HEK293 (cell line): ENCODE measurements at regions not wholly inside any gene's neighbourhood (a gene's known extent, or its start where the extent isn't known, plus 50 kb on each side); places are given as distances from the start of the nearest gene placed in this dataset.

Experiments used
- CTCF ChIA-PET: fragments of 350-600 bp; formaldehyde crosslinking; extraction: SDS; loops from one replicate; lab custom pipeline; 2021; ENCODE audit warnings: antibody characterized with exemption; lab: Yijun Ruan, JAX
- POLR2A ChIA-PET: fragments of 300-600 bp; formaldehyde crosslinking; extraction: SDS; loops from one replicate; lab custom pipeline; 2020; ENCODE audit warnings: antibody characterized with exemption, inconsistent platforms; lab: Yijun Ruan, JAX
- H3K27ac ChIP-seq: fragments of 200-500 bp; sonication (Bioruptor generic); 2 replicates; pipeline ENCODE4 v1.5.1; 2014; ENCODE audit warnings: low read depth, low read length, control low read depth, inconsistent platforms; ENCODE audit errors: extremely low read depth
- H3K36me3 ChIP-seq, 2 experiments: fragments of 200-500 bp in 1 of 2; sonication (Bioruptor generic) in 1 of 2; 1 replicate in 1 of 2; 2 replicates in 1 of 2; pipeline ENCODE4 v1.5.1; 2014 to 2017; ENCODE audit warnings: inconsistent platforms in 2 of 2, low read length in 2 of 2; ENCODE audit not compliant: control insufficient read depth in 2 of 2, insufficient read depth in 1 of 2
- H3K4me1 ChIP-seq: fragments of 200-500 bp; sonication (Bioruptor generic); 2 replicates; pipeline ENCODE4 v1.5.1; 2014; ENCODE audit warnings: mild to moderate bottlenecking, low read length, inconsistent platforms; ENCODE audit not compliant: control insufficient read depth, insufficient read depth
- H3K4me3 ChIP-seq: 2 replicates; pipeline ENCODE4 v1.5.1; 2011; ENCODE audit warnings: low read depth, mild to moderate bottlenecking, control low read depth, low read length, moderate library complexity
- H3K9me3 ChIP-seq: fragments of 200-500 bp; sonication (Bioruptor generic); 2 replicates; pipeline ENCODE4 v1.5.1; 2014; ENCODE audit warnings: low read depth, low read length, inconsistent platforms; ENCODE audit not compliant: control insufficient read depth, insufficient read depth
- GFI1B ChIP-seq: fragments of 450-650 bp; formaldehyde crosslinking; IDR thresholded peaks from 2 replicates; pipeline ENCODE4 v1.5.1; 2016; ENCODE audit warnings: missing biosample characterization, missing genetic modification characterization
- ZFHX2 ChIP-seq: fragments of 450-650 bp; formaldehyde crosslinking; conservative IDR thresholded peaks from 2 replicates; pipeline ENCODE4 v1.5.1; 2016; ENCODE audit warnings: missing biosample characterization, missing genetic modification characterization
- ZFP37 ChIP-seq: fragments of 450-650 bp; formaldehyde crosslinking; IDR thresholded peaks from 2 replicates; pipeline ENCODE4 v1.5.1; 2016; ENCODE audit warnings: missing biosample characterization, missing genetic modification characterization
- ZFP41 ChIP-seq: fragments of 450-650 bp; formaldehyde crosslinking; IDR thresholded peaks from 2 replicates; pipeline ENCODE4 v1.5.1; 2016; ENCODE audit warnings: missing biosample characterization, missing genetic modification characterization, borderline replicate concordance
- ZNF138 ChIP-seq: fragments of 450-650 bp; formaldehyde crosslinking; IDR thresholded peaks from 2 replicates; pipeline ENCODE4 v1.5.1; 2016; ENCODE audit warnings: missing biosample characterization, missing genetic modification characterization, borderline replicate concordance
- ZNF211 ChIP-seq: fragments of 450-650 bp; formaldehyde crosslinking; IDR thresholded peaks from 2 replicates; pipeline ENCODE4 v1.5.1; 2016; ENCODE audit warnings: low read depth, missing biosample characterization, missing genetic modification characterization
- ZNF302 ChIP-seq: fragments of 450-650 bp; formaldehyde crosslinking; IDR thresholded peaks from 2 replicates; pipeline ENCODE4 v1.5.1; 2016; ENCODE audit warnings: missing biosample characterization, missing genetic modification characterization, low read depth
- ZNF473 ChIP-seq: fragments of 450-650 bp; formaldehyde crosslinking; IDR thresholded peaks from 2 replicates; pipeline ENCODE4 v1.5.1; 2017; ENCODE audit warnings: missing biosample characterization, missing genetic modification characterization
- ZNF501 ChIP-seq: fragments of 450-650 bp; formaldehyde crosslinking; IDR thresholded peaks from 2 replicates; pipeline ENCODE4 v1.5.1; 2016; ENCODE audit warnings: missing biosample characterization, missing genetic modification characterization
- ZNF529 ChIP-seq: fragments of 450-650 bp; formaldehyde crosslinking; IDR thresholded peaks from 2 replicates; pipeline ENCODE4 v1.5.1; 2017; ENCODE audit warnings: missing genetic modification characterization, missing biosample characterization; ENCODE audit not compliant: insufficient replicate concordance
- ZNF585B ChIP-seq: fragments of 450-650 bp; formaldehyde crosslinking; IDR thresholded peaks from 2 replicates; pipeline ENCODE4 v1.5.1; 2016; ENCODE audit warnings: missing biosample characterization, missing genetic modification characterization
- ZNF623 ChIP-seq: fragments of 450-650 bp; formaldehyde crosslinking; IDR thresholded peaks from 2 replicates; pipeline ENCODE4 v1.5.1; 2016; ENCODE audit warnings: missing biosample characterization, missing genetic modification characterization
- ZNF747 ChIP-seq: fragments of 450-650 bp; formaldehyde crosslinking; IDR thresholded peaks from 2 replicates; pipeline ENCODE4 v1.5.1; 2016; ENCODE audit warnings: missing biosample characterization, missing genetic modification characterization
- ZNF768 ChIP-seq: fragments of 450-650 bp; formaldehyde crosslinking; IDR thresholded peaks from 2 replicates; pipeline ENCODE4 v1.5.1; 2018; ENCODE audit warnings: missing biosample characterization, mild to moderate bottlenecking, missing genetic modification characterization
- ZNF792 ChIP-seq: fragments of 450-650 bp; formaldehyde crosslinking; IDR thresholded peaks from 2 replicates; pipeline ENCODE4 v1.5.1; 2016; ENCODE audit warnings: missing biosample characterization, missing genetic modification characterization
- ZNF843 ChIP-seq: fragments of 450-650 bp; formaldehyde crosslinking; IDR thresholded peaks from 2 replicates; pipeline ENCODE4 v1.5.1; 2016; ENCODE audit warnings: missing biosample characterization, missing genetic modification characterization
- TF ChIP-seq, protein P1 (sequence below): fragments of 450-650 bp; formaldehyde crosslinking; IDR thresholded peaks from 2 replicates; pipeline ENCODE4 v1.5.1; 2017; ENCODE audit warnings: missing biosample characterization, missing genetic modification characterization
- TF ChIP-seq, protein P2 (sequence below): fragments of 450-650 bp; formaldehyde crosslinking; IDR thresholded peaks from 2 replicates; pipeline ENCODE4 v1.5.1; 2016; ENCODE audit warnings: missing biosample characterization, missing genetic modification characterization
- TF ChIP-seq, protein P3 (sequence below): fragments of 450-650 bp; formaldehyde crosslinking; IDR thresholded peaks from 2 replicates; pipeline ENCODE4 v1.5.1; 2017; ENCODE audit warnings: missing biosample characterization, missing genetic modification characterization

DNA sequence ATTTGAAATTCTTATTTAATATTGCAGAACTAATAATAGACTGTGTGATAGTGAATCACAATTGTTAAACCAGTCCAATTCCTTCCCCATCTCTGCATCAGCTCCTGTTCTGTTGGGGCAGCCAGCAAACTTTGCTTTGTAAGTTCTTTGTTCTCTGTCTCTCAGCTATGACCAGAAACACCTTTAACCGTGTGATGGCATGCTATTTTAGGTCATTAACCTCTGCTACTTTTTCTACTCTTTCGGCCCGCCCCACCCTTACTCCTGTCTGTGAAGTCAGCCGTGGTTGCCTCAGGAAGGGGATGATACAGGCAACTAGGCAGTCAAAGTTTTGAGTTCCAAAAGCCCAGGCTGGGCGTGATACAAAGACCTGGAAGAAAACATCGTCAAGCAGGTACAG is 51.3 kb upstream of the EGFL6 start:
- ChIA-PET POLR2A (no interaction called here), CTCF (interaction anchor here (0.7 to 2.3 kb wide), 2 partner anchors 11 to 75 kb away, joined by 3 to 14 read pairs; no protein-coding TSS in a partner anchor)
- H3K27ac ChIP-seq = no peak overlapping the region
- TF ChIP-seq ZNF473 (tag by site-specific recombination) (no peak), ZNF138 (tag by site-specific recombination) (no peak), ZNF529 (tag by site-specific recombination) (no peak), ZFP41 (no peak), ZNF211 (tag by site-specific recombination) (no peak), ZFP37 (tag by site-specific recombination) (no peak), ZNF843 (no peak), ZNF302 (tag by site-specific recombination) (no peak), ZNF792 (tag by site-specific recombination) (no peak), ZNF623 (tag by site-specific recombination) (no peak), ZNF501 (no peak), ZFHX2 (tag by site-specific recombination) (no peak), ZNF768 (tag by site-specific recombination) (no peak), ZNF585B (tag by site-specific recombination) (no peak)
- TF ChIP-seq, protein P1, sequence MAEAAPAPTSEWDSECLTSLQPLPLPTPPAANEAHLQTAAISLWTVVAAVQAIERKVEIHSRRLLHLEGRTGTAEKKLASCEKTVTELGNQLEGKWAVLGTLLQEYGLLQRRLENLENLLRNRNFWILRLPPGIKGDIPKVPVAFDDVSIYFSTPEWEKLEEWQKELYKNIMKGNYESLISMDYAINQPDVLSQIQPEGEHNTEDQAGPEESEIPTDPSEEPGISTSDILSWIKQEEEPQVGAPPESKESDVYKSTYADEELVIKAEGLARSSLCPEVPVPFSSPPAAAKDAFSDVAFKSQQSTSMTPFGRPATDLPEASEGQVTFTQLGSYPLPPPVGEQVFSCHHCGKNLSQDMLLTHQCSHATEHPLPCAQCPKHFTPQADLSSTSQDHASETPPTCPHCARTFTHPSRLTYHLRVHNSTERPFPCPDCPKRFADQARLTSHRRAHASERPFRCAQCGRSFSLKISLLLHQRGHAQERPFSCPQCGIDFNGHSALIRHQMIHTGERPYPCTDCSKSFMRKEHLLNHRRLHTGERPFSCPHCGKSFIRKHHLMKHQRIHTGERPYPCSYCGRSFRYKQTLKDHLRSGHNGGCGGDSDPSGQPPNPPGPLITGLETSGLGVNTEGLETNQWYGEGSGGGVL (tag by site-specific recombination) = no peak
- TF ChIP-seq, protein P2, sequence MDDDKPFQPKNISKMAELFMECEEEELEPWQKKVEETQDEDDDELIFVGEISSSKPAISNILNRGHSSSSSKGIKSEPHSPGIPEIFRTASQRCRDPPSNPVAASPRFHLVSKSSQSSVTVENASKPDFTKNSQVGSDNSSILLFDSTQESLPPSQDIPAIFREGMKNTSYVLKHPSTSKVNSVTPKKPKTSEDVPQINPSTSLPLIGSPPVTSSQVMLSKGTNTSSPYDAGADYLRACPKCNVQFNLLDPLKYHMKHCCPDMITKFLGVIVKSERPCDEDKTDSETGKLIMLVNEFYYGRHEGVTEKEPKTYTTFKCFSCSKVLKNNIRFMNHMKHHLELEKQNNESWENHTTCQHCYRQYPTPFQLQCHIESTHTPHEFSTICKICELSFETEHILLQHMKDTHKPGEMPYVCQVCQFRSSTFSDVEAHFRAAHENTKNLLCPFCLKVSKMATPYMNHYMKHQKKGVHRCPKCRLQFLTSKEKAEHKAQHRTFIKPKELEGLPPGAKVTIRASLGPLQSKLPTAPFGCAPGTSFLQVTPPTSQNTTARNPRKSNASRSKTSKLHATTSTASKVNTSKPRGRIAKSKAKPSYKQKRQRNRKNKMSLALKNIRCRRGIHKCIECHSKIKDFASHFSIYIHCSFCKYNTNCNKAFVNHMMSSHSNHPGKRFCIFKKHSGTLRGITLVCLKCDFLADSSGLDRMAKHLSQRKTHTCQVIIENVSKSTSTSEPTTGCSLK = no peak
- H3K4me1 ChIP-seq = no peaks in the 10 kb centered on the region
- H3K9me3 ChIP-seq = no peaks in the 10 kb centered on the region; the same call in 1 of the 2 replicates
- H3K4me3 ChIP-seq = no peak overlapping the region
- no peaks in the 10 kb centered on the region for H3K36me3 ChIP-seq

DNA sequence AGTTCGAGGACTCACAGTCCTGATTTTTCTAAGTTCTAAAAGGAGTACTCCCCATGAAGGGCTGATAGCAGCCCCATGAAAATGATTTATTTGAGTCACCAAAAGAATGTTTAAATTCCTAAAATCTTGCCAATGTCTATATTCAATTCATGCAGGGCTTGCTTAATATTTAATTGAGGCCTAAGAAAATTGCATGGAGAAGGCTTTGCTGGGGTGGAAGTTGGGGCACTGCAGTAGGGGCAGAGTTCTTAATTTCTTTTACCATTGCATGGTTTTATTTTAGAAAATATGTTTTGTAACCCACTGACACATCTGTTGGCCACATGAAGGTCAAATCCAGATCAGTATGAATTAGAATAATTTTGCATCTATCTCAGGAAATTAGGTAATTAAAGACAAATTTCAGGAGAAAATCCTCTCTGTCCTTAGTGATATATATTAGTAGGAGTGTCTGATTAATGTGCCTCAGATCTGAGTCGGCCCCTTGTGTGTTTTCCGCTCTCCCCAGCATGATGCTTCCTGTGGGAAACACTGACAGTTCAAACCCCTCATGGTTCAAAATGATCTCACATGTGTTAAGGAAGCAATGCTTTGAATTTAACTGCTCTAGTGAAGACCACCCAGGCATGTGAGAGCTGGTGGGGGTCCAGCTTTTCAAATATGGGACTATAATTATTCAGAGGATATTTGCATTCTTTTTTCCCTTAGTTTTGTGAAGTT is 54.0 kb upstream of the EGFL6 start:
- CTCF ChIA-PET = interaction anchor here (1.6 to 2.7 kb wide), 2 partner anchors 8 to 131 kb away, joined by 6 to 9 read pairs; no protein-coding TSS in a partner anchor
- Histone ChIP-seq H3K9me3 (no peaks in the 10 kb centered on the region), H3K4me1 (no peaks in the 10 kb centered on the region), H3K4me3 (no peak overlapping the region), H3K27ac (no peak overlapping the region), H3K36me3 (no peaks in the 10 kb centered on the region)
- POLR2A ChIA-PET = no interaction called here
- TF ChIP-seq ZNF747 (tag by site-specific recombination) = no peak
- TF ChIP-seq GFI1B (tag by site-specific recombination) = no peak
- TF ChIP-seq, protein P3, sequence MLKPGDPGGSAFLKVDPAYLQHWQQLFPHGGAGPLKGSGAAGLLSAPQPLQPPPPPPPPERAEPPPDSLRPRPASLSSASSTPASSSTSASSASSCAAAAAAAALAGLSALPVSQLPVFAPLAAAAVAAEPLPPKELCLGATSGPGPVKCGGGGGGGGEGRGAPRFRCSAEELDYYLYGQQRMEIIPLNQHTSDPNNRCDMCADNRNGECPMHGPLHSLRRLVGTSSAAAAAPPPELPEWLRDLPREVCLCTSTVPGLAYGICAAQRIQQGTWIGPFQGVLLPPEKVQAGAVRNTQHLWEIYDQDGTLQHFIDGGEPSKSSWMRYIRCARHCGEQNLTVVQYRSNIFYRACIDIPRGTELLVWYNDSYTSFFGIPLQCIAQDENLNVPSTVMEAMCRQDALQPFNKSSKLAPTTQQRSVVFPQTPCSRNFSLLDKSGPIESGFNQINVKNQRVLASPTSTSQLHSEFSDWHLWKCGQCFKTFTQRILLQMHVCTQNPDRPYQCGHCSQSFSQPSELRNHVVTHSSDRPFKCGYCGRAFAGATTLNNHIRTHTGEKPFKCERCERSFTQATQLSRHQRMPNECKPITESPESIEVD = no peak
